Endothelial cell of umbilical vein (primary cell): ENCODE measurements at regions not wholly inside any gene's neighbourhood (a gene's known extent, or its start where the extent isn't known, plus 50 kb on each side); places are given as distances from the start of the nearest gene placed in this dataset.

Experiments
- CTCF ChIP-seq, 2 donors: IDR thresholded peaks; 1 replicate in 1 of 2; 2 replicates in 1 of 2; pipeline ENCODE4 v1.5.1; 2011; ENCODE audit warnings: low read length in 2 of 2, mild to moderate bottlenecking in 2 of 2, moderate library complexity in 2 of 2, control low read depth in 1 of 2, inconsistent platforms in 1 of 2, low read depth in 1 of 2; ENCODE audit not compliant: insufficient read depth in 1 of 2; ENCODE audit errors: extremely low read depth in 1 of 2
- EZH2 ChIP-seq: IDR thresholded peaks from 2 replicates; pipeline ENCODE4 v1.6.1; 2012; ENCODE audit warnings: borderline replicate concordance, low read depth, mild to moderate bottlenecking, moderate library complexity, low read length, inconsistent platforms; ENCODE audit not compliant: severe bottlenecking
- JUN ChIP-seq: IDR thresholded peaks from 2 replicates; pipeline ENCODE4 v1.6.1; 2011; ENCODE audit warnings: borderline replicate concordance, low read depth; ENCODE audit not compliant: insufficient read length, insufficient read depth
- MAX ChIP-seq: IDR thresholded peaks from 2 replicates; pipeline ENCODE4 v1.6.1; 2011; ENCODE audit not compliant: insufficient read depth, insufficient read length

GRCh38 chr7:73919694-73920375 lies 58.9 kb downstream of the TMEM270 start:
- TF ChIP-seq MAX (no peak), CTCF (IDR thresholded peaks at IDR 0.05; ENCODE audit: extremely low read depth in 1 of 2, insufficient read depth in 1 of 2, low read depth in 1 of 2, low read length in 2 of 2) (no peak), JUN (no peak), EZH2 (no peak)
